HG02981 (cell line): ENCODE measurements at regions not wholly inside any gene's neighbourhood (a gene's known extent, or its start where the extent isn't known, plus 50 kb on each side); places are given as distances from the start of the nearest gene placed in this dataset.

ENCODE experiments used
- ATAC-seq: cut with Tn5 transposase; IDR thresholded peaks from one replicate; pipeline ENCODE4 v1.9.1; 2021; ENCODE audit warnings: mild to moderate bottlenecking, moderate library complexity; ENCODE audit not compliant: unreplicated experiment

DNA sequence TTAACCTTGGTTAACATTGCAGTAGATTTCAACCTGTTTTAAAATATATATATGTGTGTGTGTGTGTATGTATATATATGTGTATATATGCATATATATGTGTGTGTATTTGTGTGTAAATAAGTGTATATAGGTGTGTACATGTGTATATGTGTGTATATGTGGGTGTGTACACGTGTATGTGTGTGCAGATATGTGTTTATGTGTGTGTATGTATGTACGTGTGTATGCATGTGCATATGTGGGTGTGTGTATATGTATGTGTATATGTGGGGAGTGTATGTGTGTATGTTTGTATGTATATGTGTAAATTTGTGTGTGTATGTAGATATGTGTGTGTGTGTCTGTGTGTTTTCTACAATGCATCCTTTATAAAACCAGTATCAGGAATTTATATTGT, 205.5 kb upstream of the FOXF1 start:
- no peak for ATAC-seq

DNA sequence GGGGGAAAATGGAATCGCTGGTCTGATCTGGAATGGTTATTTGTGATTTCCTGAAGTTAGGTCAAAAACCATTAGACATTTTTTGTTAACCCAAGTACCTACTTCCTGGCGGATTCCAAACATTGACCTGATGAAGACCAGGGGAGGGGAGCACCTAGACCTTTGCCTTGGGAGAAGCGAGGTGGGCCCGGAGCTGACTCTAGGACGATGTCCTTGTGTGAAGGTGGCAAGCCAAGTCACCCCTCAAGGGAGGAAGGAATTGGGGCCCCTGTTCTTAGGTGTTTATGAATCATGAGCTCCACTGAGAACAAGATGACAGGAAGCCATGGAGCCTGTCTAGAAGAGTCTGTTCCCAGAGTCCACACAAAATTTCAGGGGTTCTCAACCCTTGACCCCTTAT, 204.9 kb upstream of the FOXF1 start:
- ATAC-seq: no peak

DNA sequence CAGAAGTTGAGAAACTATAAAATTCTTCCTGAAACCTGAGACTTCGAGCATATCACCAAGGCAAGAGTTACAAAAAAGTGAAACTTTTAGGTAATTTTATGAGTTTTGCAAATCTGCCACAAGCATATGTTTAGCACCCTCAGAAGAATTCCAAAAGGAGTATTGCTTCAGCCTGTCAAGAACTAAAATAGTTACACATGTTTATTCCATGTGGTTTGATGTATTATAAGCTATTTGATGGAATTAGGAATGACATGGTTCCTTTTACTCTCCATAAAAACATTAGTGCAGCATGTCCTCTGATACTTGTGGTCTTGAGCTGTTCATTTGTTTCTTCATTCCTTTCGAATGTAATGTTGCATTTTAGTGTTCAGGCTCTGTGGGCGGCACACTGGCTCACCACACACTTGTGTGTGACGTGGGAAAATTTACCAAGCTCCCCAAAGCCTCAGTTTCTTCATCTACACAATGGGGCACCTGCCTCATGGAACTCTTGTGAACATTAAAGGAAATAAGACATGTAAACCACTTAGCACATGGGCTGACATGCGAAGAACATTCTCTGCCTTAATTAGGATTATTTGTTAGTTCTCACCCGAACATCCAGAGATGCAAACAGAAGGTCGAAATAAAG, 204.2 kb upstream of the FOXF1 start:
- ATAC-seq: no peak

DNA sequence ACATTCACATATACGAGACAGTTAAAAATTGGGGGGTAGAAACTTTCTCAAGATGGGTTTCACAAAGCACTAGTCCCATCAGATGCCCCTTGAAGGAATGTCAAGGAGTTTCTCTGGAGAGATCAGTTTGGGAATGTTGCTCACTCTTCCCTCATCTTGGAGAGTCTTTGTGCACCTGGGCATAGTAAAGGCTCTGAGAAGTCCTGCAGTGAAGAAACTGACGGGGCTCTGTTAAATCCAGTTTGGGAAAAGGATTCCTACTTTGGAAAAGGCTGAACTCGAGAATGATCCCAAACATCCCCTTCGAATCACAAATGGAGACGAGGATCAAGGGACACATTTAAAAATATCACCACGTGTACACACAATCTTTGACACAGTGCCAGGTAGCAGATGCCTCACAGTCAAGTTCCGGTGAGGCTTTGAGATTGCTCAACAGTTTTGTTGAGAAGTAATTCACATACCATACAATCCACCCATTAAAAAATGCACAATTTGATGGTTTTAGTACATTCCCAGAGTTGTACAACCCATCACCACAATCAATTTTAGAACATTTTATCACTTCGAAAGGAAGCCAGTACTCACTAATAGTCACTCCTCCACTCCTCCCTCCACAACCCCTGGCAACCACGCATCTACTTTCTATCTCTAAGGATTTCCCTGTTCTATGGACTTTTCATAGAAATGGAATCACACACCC, 203.4 kb upstream of the FOXF1 start:
- ATAC-seq: no peak

DNA sequence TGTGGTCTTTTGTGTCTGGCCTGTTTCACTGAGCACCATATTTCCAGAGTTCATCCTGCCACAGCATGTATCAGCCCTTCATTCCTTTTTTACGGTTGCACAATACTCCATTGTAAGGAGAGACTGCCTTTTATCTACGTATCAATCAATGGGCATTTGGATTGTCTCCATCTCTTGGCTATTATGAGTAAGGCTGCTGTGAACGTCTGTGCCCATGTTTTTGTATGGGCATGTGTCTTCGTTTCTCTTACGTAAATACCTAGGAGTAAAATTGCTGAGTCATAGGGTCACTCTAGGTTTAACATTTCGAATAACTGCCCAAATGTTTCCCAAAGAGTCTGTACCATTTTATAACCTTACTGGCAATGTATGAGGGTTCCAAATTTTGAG, 202.8 kb upstream of the FOXF1 start:
- no peak for ATAC-seq

DNA sequence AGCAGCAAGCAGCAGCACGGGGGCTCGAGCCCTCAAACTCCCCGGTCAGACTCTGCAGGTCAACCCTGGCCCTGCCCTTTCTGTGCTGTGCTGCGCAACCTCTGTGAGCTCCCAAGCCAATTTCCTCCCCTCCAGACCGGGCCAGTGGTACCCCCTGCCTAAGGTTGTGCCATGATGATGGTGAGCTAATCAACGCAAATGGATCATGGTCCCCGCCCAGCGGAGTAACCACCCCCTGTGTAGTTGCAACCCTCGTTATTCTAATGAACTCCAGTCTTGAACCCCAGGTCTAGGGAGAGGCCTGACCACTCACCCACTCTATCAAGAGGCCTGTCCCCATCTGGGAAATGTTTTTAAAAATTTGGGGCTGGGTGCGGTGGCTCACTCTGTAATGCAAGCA, 201.8 kb upstream of the FOXF1 start:
- no peak for ATAC-seq

DNA sequence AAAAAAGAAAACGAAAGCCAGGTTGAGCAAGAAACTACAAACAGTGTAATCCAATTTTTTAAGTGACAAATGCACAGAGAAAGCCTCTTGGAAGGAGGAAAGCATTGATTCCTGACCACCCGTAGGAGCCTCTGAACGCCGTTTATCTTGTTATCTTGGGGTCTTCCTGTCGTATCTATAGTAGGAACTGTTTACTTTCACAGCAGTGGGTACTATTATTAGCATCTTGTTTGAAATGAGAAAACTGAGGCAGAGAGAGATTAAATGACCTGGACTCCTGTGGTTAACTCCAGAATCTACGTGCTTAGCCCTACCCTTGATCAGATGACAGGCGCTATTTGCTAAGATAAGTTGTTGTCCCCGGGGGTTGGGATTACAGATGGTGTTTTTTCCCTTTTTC, 196.7 kb upstream of the FOXF1 start:
- ATAC-seq: no peak

DNA sequence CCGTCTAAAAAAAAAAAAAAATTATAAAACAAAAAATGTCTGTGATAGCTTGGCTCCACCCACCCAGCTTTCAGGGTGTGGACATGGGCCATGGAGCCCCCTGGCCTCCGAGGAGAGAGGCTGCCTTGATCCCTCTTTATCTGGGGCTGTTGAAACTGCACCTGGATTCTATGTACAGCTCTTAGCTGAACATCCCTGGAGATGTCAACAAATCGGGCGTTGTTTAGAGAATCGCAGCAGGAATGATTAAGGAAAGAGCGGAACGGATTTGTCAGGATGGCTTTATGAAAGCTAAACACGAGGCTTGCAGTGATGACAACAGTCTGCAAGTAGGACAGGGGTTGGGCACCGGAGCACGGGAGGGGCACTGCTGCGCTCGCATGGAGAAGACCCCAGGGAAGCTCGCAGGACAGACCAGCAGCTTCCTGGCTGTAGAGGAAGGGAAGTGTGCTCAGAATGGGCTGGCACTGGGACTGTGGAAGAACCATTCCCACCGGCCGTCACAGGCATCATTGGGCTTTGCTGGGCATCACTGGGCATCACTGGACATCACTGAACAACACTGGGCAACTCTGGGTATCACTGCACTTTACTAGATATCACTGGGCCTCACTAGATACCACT, 195.8 kb upstream of the FOXF1 start:
- ATAC-seq: no peak

DNA sequence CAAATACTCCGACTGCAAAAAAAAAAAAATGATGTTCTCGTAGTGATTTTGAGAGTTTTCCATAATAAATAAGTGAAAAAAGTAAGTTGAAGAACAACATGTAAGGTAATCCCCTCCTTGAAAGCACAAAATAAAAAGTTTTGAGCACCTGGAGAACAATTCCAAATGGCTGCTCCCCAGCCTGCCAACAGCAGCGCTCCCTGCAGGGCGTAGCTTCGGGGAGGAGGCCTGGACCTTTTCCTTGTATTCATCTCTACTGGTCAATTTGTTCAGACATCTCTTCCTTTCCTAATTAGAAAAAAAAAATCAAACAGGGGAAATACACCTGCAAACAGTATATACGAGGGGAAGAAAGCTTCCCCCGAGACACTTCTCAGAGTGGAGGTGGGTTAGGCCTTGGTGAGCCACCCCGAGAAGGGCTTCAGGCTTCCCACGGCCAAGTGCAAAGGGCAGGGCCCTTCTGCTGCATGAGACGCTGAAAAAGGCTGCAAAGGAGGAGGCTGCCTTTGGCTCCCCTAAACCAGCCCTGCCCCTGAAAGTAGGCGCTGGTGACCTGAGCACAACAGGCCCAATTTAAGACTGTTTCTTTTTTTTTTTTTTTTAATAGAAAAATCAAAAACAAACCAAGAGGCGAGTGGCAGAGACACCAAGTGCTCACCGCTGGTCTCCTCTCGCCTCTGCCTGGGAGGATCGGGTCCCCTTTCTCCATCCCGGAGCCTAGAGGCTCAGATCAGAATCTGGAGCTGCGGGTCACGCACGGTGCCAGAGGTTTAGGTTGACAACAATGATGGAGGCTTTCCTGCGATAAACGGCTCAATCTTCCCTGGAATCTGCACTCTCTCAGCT, 193.1 kb upstream of the FOXF1 start:
- ATAC-seq: no peak

DNA sequence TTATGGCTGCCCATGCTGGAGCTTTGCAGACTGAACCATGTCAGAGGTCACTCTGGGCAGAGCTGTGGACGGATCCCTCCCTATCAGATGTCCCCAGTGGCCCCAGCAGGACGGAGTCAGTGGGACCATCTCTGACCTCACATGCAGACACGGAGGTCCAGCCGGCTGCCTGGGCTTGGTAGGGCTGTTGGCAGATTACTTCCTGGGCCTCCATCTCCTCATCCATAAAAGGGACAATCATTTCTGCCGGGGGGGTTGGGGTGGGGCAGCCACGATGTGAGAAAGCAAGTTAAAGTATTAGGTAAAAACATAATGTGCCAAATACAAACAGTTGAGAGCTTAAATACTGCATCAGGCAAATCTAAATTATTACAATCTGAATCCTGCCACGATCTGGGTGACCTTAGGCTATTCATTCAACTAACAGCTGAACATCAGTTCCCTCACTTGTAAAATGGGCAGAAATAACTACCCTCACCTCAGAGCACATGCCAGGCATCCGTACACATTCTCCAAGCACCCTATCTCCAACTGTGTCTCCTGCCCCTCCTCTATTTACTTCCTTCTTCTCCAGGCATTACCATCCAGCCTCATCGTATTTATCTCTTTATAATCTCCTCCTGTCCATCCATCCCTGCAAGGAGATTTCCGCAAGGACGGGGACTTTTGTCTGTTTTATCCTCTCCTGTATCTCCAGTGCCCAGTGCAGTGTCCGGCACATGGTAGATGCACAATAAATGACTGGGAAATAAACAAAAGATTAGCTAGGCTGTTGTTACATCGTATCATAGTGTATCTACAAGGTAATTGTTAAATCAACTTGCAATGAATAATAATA, 192.3 kb upstream of the FOXF1 start:
- ATAC-seq: no peak

DNA sequence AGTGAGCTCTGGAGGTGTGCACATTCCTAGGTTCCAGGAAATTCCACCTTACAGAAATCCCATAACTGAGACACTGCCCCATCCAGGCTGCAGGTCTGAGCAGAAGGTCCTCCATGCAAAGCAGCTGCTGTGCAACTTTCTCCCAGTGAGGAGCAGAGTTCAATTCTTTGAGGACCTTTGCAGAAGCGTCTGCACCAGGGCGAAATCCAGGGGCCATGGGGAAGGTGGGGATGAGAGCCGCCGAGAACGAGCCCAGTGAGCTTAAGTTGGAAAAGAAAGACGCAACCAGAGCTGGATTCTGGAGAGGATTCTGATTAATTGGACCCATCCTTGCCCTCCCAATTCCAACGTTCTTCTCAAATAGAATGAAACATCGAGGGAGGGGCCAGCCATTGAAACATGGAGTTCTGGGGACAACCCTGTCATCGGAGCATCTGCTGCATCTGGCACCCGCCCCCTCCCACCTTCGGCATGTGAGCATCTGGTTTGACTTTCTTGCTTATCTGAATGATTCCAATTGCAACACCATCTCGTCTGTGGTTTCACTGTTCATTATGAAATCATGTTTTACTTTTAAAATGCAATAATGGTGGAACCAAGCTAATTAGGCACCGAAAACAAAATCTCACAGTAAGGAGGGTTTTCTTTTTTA, 190.6 kb upstream of the FOXF1 start:
- no peak for ATAC-seq

DNA sequence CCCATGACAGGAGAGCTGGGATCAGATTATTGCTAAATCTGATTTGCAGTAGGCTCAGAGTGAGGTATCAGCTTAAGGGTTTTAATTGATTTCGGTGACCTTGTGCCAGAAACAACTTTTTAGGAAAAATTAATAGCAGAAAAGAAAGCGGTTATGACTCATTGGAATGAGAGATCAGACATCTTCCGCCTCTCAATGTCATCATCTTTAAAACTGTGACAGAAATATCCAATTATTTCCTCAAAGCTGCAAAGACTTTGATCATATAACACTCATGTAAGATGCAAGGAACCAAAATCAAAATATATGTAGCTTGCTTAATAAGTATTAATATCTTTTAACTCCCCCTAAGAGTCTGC, 190.1 kb upstream of the FOXF1 start:
- ATAC-seq: no peak

DNA sequence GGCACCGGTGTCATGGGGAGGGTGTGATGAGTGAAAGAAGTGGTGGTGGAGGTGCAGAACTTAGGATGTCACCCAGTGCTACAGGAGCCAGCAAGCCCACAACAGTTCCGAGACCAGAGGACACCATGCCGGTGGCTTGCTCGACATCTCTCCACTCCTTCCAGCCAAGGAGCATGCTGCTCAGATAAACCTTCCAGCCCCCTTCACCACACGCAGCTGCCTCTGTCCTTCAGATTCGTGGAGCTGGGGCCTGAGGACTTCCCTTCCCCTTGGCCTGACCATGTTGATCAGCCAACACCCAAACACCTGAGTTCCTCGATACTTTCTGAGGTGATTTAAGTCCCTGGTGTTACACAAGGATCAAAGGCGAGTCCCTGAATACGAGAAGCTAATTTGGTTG, 188.8 kb upstream of the FOXF1 start:
- no peak for ATAC-seq

DNA sequence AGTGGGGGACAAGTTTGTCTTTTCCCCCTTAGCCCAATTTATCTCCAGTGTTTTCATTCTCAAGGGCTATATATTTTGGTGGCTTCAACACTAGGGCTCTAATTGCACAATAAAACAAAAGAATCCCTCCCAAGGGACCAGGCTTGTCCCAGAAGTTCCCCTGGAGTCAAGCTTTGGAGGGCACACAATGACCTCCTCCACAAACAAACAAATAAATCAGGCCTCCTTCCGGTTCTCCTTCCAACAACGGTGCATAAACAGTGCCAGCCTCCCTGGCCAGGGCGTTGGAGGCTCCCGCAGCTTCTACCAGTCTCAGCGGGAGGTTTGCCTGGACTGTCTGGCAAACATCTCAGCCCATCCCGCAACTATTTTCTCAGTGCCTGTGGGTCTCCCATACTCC, 188.0 kb upstream of the FOXF1 start:
- ATAC-seq: no peak

DNA sequence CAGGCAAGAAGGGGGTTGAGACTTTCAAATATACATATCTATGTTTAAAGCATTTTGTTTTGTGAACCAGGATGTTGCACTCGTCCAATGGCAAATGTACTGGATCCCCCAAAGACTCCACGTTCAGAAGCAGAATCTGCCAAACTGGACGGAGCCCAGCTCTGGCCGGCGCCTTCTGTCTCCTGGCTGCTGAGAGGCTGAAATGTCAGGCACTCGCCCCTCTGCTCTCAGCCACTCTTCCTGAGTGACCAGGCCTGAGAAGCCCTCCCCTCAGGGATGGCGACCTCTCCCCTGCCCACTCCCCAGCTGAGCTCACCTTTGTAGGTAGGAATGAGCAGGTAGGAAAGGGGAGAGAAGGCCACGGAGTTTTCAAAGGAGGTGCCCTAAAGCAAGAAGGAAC, 187.5 kb upstream of the FOXF1 start:
- no peak for ATAC-seq

DNA sequence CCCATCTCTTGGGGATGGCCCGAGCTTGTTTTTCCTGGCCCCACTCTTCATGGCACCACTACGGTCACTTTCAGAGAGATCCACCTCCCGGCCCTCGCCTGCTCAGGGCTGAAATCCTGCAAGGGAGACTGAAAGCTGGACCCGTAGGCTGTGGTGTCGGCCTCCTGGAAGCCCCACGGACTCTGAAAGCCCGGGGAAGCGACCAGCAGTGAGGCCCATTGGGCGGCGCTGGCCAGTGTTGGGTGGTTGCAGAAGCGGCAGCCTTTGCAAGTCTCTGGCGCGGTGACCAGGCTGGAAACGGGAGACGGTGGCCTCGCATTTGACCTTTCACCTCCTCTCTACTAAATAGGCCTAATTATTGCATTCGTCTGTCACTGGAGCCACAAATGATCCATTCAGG, 186.0 kb upstream of the FOXF1 start:
- ATAC-seq: no peak

DNA sequence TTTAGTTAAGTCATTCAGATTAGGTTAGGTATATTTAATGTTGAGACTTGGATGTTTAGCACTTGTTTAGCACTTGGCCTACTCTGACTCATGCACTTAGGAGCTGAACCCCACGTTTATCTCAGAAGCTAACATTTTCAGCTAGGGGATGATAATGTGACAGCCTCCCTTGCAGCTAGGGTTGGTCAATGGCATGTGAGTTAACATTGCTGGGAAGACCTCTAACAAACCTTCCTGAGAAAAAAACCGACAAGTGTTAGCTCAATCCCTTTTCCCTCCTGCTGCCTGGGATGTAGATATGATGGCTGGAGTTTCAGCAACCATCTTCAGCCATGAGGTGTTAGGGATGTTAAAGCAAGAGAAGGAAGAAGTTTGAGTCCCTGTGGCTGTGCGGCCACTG, 185.0 kb upstream of the FOXF1 start:
- ATAC-seq: no peak

DNA sequence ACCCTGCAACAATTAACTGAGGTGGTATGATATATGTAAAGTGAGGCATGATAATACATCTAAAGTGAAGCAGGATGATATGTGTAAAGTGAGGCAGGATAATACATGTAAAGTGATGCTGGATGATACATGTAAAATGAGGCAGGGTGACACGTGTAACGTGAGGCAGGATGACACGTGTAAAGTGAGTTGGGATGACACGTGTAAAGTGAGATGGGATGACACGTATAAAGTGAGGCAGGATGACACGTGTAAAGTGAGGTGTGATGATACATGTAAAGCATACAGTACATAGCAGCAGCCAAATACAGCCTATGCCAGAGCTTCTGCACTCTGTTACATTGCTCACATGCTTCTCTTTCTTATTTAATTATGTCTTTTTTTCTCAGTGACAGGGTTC, 184.4 kb upstream of the FOXF1 start:
- ATAC-seq: no peak

DNA sequence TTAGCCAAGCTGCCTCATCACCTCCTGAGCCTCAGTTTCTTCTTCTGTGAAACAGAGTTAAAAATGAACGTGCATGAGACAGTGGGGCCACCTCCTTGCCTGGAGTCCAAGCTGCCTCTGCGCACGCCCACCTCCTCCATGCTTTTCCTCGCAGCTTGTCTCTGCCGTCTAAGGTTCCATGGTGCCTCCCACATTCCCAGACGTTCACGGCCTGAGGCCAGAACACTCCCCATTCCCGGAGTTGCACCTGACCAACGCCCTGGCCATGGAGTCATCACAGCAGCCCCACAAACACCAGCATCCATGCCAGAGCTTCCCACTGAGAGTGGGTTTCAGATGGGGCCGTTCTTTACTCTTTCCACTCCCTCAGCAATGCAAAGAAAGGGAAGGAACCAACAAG, 183.0 kb upstream of the FOXF1 start:
- no peak for ATAC-seq

DNA sequence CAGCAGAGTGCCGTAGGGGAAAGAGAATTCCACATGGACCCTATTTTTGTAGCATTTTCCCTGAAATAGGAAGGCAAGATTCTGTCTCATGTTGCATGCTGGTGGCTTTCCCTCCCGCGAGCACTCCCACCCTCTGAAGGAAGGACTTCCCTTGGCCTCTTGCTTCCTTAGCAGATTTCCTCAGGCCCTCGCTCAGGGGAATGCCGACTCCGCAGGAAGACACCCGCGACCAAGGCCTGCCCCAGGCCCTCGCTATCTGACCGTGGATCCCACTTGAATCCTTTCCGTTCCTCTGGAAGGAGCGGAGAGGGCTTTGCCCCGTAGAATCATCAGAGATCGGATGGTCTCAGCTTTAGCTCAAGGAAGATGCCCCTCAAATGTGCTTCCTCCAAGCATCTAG, 179.4 kb upstream of the FOXF1 start:
- ATAC-seq: no peak
